GM19238 (cell line): ENCODE measurements at regions not wholly inside any gene's neighbourhood (a gene's known extent, or its start where the extent isn't known, plus 50 kb on each side); places are given as distances from the start of the nearest gene placed in this dataset.
"Not testable (repeated sequence)": the region's sequence is repeated elsewhere in the genome, so short reads cannot be mapped to it uniquely, and the experiment has no call there.

ENCODE experiments used
- DNase-seq: peaks from one replicate; pipeline ENCODE4 v3.0.0; 2011; ENCODE audit warnings: low spot score; ENCODE audit not compliant: insufficient read length

DNA sequence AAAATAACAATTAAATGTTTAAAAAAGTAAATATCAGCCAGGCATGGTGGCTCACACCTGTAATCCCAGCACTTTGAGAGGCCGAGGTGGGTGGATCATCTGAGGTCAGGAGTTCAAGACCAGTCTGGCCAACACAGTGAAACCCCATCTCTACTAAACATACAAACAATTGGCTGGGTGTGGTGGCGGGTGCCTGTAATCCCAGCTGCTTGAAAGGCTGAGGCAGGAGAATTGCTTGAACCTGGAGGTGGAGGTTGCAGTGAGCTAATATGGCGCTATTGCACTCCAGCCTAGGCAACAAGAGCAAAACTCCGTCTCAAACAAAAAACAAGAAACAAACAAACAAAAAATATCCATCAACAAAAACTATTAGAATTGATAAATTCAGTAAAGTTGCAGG, 77.5 kb downstream of the SNX5 start:
- DNase-seq = not testable (repeated sequence)

- no peak for DNase-seq
These were observed 78.3 kb downstream of the SNX5 start for GRCh38 chr20:17890330-17890729.

GRCh38 chr20:17889226-17889625, 79.4 kb downstream of the SNX5 start:
- no peak for DNase-seq

DNA sequence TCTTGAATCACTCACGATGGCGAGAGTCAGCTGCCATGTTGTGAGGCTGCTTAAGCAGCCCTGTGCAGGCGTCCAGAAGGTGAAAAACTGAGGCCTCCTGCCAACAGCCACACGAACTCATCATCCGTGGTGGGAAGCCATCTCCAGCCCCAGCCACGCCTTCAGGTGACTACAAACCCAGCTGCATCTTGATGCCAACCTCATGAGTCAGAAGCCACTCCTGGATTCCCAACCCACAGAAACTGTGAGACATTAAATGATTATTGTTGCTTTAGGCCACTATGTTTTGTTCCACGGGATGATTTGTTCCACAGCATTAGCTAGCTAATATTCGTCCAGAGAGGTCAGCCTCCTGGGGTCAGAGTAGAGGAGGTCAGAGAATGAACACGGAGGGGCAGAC, 80.5 kb downstream of the SNX5 start:
- DNase-seq = no peak

GRCh38 chr20:17887331-17888030, 81.1 kb downstream of the SNX5 start:
- no peak for DNase-seq

GRCh38 chr20:17885544-17885943, 83.0 kb downstream of the SNX5 start:
- DNase-seq = no peak

DNA sequence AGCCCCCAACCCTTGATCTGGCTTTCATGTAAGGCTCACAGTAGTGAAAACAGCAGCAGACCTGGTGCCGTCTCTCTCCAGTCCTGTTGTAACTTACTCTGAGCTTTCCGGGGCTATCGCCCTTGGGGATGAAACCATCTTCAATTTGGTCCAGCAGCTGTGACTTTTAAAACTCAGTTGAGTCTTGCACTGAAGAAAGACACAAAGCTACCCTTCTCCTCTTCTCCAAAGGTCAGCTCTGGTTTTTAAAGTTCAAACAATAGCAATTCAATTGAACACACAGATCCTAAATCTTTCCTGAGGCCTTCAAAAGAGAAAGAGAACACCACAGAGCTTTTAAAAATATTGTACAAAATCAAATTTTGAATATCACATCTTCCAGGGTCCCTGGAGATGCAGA, 83.5 kb downstream of the SNX5 start:
- no peak for DNase-seq

GRCh38 chr20:17884307-17885003, 84.1 kb downstream of the SNX5 start:
- DNase-seq = no peak

GRCh38 chr20:17883592-17884306, 84.8 kb downstream of the SNX5 start:
- no peak for DNase-seq

GRCh38 chr20:17882834-17883591, 85.6 kb downstream of the SNX5 start:
- no peak for DNase-seq

DNA sequence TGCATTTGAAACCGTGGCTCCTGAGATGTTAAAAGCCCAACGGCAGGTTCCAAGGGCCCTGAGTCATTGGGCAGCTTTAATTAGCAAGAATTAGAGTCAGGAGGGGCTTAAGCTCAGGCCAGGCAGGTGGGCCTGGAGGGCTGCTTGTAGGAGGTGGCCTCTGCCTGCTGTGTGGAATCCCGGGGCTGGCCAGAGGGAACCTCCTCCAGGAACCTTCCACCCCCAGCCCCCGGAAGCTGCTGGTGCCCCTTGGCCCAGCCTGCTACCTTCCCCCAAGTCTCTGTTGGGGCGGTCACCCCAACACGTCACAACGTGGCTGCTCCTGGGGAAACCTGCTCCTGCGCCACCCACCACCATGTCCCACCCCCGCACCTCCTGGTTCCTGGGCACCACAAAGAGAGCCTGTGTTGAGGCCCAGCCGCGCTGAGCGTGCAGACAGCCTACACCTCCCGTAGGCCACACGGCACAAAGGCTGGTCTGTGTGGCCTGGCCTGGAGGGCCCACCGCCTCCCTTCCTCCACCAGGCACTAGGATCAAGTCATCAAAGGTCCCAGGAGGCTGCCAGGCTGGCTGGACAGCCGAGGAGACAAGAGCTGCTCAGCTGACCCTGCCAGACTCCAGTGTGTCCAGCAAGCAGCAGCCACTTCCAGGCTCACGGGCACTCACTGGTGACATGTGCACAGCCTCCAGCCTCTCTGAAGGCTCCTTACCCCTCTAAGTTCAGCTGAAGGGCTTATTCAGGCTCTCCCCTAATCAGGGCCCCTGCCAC, 86.3 kb downstream of the SNX5 start:
- DNase-seq = no peak

DNA sequence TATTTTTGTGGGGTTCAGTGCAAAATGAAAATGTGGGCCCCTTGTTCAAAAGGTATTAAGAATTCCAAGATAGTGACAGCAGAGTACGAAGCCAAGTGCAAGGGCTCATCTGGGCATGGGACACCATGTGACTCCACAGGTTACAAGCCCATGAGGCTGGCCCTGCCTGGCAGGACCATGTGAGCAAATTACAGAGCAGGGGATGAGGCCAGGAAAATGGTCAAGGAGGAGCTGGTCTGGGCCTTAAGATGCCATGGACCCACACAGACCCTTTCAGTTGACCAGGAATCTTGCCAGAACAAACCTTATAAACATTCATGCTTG, 86.9 kb downstream of the SNX5 start:
- DNase-seq = no peak

DNA sequence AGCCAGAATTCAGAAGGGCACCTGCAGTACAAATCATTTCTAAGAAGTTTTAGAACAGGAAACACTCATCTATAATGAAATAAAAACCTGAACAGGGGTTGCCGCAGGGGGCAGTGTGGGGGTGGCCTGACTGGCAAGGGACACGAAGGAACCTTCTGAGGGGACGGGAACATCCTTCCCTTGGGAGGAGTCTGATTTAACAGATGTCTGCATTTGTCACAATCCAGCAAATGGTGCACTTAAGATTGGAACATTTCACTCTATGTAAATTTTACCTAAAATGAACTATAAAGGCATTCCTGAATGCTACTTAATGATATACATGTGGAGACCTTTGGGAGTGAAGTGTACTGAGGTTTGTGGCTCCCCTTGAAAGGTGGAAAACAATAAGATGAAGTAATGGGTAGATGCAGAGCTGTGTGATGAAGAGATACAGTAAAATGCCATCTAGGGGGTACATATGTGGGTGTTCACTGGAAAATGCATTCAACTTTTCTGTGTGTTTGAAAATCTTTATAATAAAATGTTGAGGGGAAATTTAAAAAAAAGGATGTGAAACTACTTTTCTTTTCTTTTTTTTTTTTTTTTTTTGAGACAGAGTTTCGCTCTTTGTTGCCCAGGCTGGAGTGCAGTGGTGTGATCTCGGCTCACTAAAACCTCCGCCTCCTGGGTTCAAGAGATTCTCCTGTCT, 89.5 kb downstream of the SNX5 start:
- DNase-seq = no peak

DNA sequence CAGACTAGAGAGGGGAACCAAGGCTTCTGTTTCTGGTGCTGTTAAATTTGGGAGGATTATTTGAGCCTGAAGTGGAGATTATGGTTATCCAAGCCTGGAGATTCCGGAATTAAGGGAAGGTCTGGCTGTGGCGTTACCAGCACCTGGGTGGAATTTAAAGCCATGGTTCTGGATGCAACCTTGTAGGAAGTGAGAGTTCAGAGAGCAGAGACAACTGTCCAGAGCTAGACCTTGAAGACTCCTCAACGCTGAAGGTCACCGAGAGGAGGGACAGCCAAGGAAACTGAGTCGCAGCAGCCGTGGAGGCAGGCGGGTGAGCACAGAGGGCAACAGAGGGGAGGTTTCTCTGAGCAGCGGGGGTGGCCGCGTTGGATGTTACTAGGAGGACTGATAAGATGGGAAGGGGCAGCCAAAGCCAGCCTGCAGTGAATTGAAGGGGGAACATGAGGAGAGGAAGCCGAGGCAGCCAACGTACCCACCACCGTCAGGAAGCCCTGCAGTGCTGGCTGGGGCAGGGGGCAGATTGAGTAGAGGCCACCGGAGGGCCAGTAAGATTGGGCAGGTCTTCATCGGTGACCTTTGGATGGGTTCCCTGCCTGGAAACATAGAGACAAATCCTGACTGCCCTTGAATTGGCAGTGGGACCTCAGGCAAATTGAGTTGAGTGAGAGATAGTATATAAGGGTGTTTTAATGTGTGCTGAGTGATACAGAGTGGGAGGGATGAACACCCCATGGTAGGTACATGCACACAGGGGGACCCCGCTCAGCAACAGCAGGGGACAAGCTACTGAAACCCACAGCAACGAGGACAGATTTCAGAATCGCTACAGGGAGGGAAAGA, 90.3 kb downstream of the SNX5 start:
- DNase-seq = no peak

GRCh38 chr20:17875981-17876385, 92.6 kb downstream of the SNX5 start:
- DNase-seq = no peak

- DNase-seq = no peak
These were observed 93.3 kb downstream of the SNX5 start for GRCh38 chr20:17875106-17875980.

- DNase-seq = no peak
These were observed 94.1 kb downstream of the SNX5 start for GRCh38 chr20:17874271-17875105.
